EL (cell line): ENCODE measurements at regions not wholly inside any gene's neighbourhood (a gene's known extent, or its start where the extent isn't known, plus 50 kb on each side); places are given as distances from the start of the nearest gene placed in this dataset.
"Not testable (repeated sequence)": the region's sequence is repeated elsewhere in the genome, so short reads cannot be mapped to it uniquely, and the experiment has no call there.

Experiments
- DNase-seq: peaks from one replicate; pipeline ENCODE4 v3.0.0-alpha.2; 2016

- no peak for DNase-seq
These were observed 92.4 kb upstream of the TGM3 start for GRCh38 chr20:2203436-2203835.

GRCh38 chr20:2204021-2204420, 91.8 kb upstream of the TGM3 start:
- DNase-seq = no peak

GRCh38 chr20:2206957-2207769, 88.6 kb upstream of the TGM3 start:
- DNase-seq = peak; percentile 76

- no peak for DNase-seq
These were observed 88.1 kb upstream of the TGM3 start for GRCh38 chr20:2207770-2208097.

- DNase-seq = no peak
These were observed 86.9 kb upstream of the TGM3 start for GRCh38 chr20:2208897-2209296.

GRCh38 chr20:2210646-2211552, 84.9 kb upstream of the TGM3 start:
- peak; percentile 77 for DNase-seq

- DNase-seq = no peak
These were observed 83.3 kb upstream of the TGM3 start for GRCh38 chr20:2212456-2213015.

- no peak for DNase-seq
These were observed 82.4 kb upstream of the TGM3 start for GRCh38 chr20:2213401-2213800.

GRCh38 chr20:2217857-2218539, 77.8 kb upstream of the TGM3 start:
- DNase-seq = no peak

- DNase-seq = no peak
These were observed 76.3 kb upstream of the TGM3 start for GRCh38 chr20:2219481-2220006.

GRCh38 chr20:2220298-2220697, 75.5 kb upstream of the TGM3 start:
- no peak for DNase-seq

GRCh38 chr20:2221921-2222320, 73.9 kb upstream of the TGM3 start:
- DNase-seq = no peak

- DNase-seq = no peak
These were observed 72.0 kb upstream of the TGM3 start for GRCh38 chr20:2223558-2224367.

GRCh38 chr20:2224368-2224639, 71.5 kb upstream of the TGM3 start:
- peak; percentile 9 for DNase-seq

GRCh38 chr20:2227285-2227684, 68.5 kb upstream of the TGM3 start:
- not testable (repeated sequence) for DNase-seq

- DNase-seq = no peak
These were observed 67.9 kb upstream of the TGM3 start for GRCh38 chr20:2227861-2228260.

GRCh38 chr20:2228926-2229325, 66.9 kb upstream of the TGM3 start:
- no peak for DNase-seq

- peak; percentile 8 for DNase-seq
These were observed 64.9 kb upstream of the TGM3 start for GRCh38 chr20:2230726-2231488.

- no peak for DNase-seq
These were observed 64.1 kb upstream of the TGM3 start for GRCh38 chr20:2231701-2232100.

- DNase-seq = no peak
These were observed 61.1 kb upstream of the TGM3 start for GRCh38 chr20:2234598-2235191.

GRCh38 chr20:2236256-2236655, 59.5 kb upstream of the TGM3 start:
- peak; percentile 30 for DNase-seq
